ENCODE measurements at regions not wholly inside any gene's neighbourhood (a gene's known extent, or its start where the extent isn't known, plus 50 kb on each side); places are given as distances from the start of the nearest gene placed in this dataset.
"Not testable (repeated sequence)": the region's sequence is repeated elsewhere in the genome, so short reads cannot be mapped to it uniquely, and the experiment has no call there.

DNA sequence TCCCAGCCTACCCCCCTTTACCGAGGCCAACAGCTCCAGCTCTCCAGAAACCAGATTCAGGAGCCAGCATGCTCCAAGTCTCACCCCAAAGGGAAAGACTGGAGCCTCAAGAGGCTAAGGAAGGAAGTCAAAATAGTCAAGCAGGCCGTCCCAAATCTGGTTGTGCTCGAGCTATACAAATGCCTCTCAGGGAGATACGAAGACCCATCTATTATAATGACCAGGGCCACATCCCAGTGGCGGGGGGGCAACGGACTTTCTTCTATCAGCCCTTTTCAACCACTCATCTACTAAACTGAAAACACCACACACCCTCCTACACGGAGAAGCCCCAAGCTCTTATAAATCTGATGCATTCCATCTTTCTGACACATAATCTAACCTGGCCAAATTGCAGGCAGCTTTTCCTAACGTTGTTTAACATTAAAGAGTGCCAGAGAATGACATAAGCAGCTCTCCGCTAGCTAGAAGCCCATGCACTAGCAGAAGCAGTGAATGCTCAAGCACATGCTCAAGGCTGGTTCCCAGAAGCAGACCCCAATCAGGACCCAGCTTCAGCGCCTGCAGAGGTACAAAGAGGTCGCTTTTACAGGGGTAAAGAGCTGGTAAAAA lies 104.6 kb upstream of the ZNF98 start:
- intact Hi-C loops (cut with micrococcal nuclease; ENCODE audit: unreplicated experiment) = no loop called here
- H3K9me3 Mint-ChIP-seq (ENCODE audit: unreplicated experiment) = peaks cover 28% of the 10 kb centered on the region
- no peaks in the 10 kb centered on the region for H3K4me1 Mint-ChIP-seq (ENCODE audit: low read depth, unreplicated experiment)
- H3K27me3 Mint-ChIP-seq (ENCODE audit: insufficient read depth, unreplicated experiment) = no peaks in the 10 kb centered on the region
- TF ChIP-seq, protein P1, sequence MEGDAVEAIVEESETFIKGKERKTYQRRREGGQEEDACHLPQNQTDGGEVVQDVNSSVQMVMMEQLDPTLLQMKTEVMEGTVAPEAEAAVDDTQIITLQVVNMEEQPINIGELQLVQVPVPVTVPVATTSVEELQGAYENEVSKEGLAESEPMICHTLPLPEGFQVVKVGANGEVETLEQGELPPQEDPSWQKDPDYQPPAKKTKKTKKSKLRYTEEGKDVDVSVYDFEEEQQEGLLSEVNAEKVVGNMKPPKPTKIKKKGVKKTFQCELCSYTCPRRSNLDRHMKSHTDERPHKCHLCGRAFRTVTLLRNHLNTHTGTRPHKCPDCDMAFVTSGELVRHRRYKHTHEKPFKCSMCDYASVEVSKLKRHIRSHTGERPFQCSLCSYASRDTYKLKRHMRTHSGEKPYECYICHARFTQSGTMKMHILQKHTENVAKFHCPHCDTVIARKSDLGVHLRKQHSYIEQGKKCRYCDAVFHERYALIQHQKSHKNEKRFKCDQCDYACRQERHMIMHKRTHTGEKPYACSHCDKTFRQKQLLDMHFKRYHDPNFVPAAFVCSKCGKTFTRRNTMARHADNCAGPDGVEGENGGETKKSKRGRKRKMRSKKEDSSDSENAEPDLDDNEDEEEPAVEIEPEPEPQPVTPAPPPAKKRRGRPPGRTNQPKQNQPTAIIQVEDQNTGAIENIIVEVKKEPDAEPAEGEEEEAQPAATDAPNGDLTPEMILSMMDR (IDR thresholded peaks at IDR 0.05; ENCODE audit: insufficient read depth in 1 of 2, low read depth in 1 of 2, low read length in 1 of 2, severe bottlenecking in 1 of 2, unreplicated experiment in 1 of 2) = no peak
- ChIA-PET CTCF (no interaction called here), POLR2A (no interaction called here)
- no peak overlapping the region for H3K4me3 Mint-ChIP-seq (ENCODE audit: unreplicated experiment)
- no peaks in the 10 kb centered on the region for H3K27me3 ChIP-seq (replicated peaks; ENCODE audit: control insufficient read depth, insufficient read depth, low read length)
- BruUV-seq (replicated peaks) = no TSS peak
- H3K4me1 ChIP-seq = no peaks in the 10 kb centered on the region
- no peak overlapping the region for H3K4me3 ChIP-seq (ENCODE audit: low read depth, low read length)
- H3K27ac Mint-ChIP-seq (ENCODE audit: unreplicated experiment) = no peak overlapping the region
- no peaks in the 10 kb centered on the region for H3K9me3 ChIP-seq
- no peaks in the 10 kb centered on the region for H3K36me3 ChIP-seq (ENCODE audit: control insufficient read depth, insufficient read depth, low read length)
- DNase-seq = no peak
- no peaks in the 10 kb centered on the region for H3K36me3 Mint-ChIP-seq (ENCODE audit: insufficient read depth, unreplicated experiment)

- H3K4me1 Mint-ChIP-seq (ENCODE audit: low read depth, unreplicated experiment) = no peaks in the 10 kb centered on the region
- peaks cover 43% of the 10 kb centered on the region for H3K9me3 Mint-ChIP-seq (ENCODE audit: unreplicated experiment)
- CTCF ChIA-PET = no interaction called here
- Histone ChIP-seq H3K27me3 (replicated peaks; ENCODE audit: control insufficient read depth, insufficient read depth, low read length) (no peaks in the 10 kb centered on the region), H3K4me3 (ENCODE audit: low read depth, low read length) (no peak overlapping the region), H3K36me3 (ENCODE audit: control insufficient read depth, insufficient read depth, low read length) (no peaks in the 10 kb centered on the region), H3K4me1 (no peaks in the 10 kb centered on the region), H3K9me3 (no peaks in the 10 kb centered on the region)
- TF ChIP-seq, protein P1 (IDR thresholded peaks at IDR 0.05; ENCODE audit: insufficient read depth in 1 of 2, low read depth in 1 of 2, low read length in 1 of 2, severe bottlenecking in 1 of 2, unreplicated experiment in 1 of 2) = no peak
- H3K27ac Mint-ChIP-seq (ENCODE audit: unreplicated experiment) = no peak overlapping the region
- POLR2A ChIA-PET = no interaction called here
- H3K27me3 Mint-ChIP-seq (ENCODE audit: insufficient read depth, unreplicated experiment) = no peaks in the 10 kb centered on the region
- H3K36me3 Mint-ChIP-seq (ENCODE audit: insufficient read depth, unreplicated experiment) = peaks cover 5% of the 10 kb centered on the region
- BruUV-seq (replicated peaks) = no TSS peak
- no peak for DNase-seq
- intact Hi-C loops (cut with micrococcal nuclease; ENCODE audit: unreplicated experiment) = no loop called here
- no peak overlapping the region for H3K4me3 Mint-ChIP-seq (ENCODE audit: unreplicated experiment)
These were observed 101.8 kb upstream of the ZNF98 start for GRCh38 chr19:22523940-22524339.

- CTCF ChIA-PET; H3K4me3 ChIP-seq (ENCODE audit: low read depth, low read length); H3K36me3 Mint-ChIP-seq (ENCODE audit: insufficient read depth, unreplicated experiment); H3K9me3 ChIP-seq; DNase-seq; BruUV-seq (replicated peaks); H3K27me3 ChIP-seq (replicated peaks; ENCODE audit: control insufficient read depth, insufficient read depth, low read length); H3K27ac Mint-ChIP-seq (ENCODE audit: unreplicated experiment); H3K36me3 ChIP-seq (ENCODE audit: control insufficient read depth, insufficient read depth, low read length); POLR2A ChIA-PET; H3K4me3 Mint-ChIP-seq (ENCODE audit: unreplicated experiment); H3K4me1 ChIP-seq; H3K27me3 Mint-ChIP-seq (ENCODE audit: insufficient read depth, unreplicated experiment); H3K4me1 Mint-ChIP-seq (ENCODE audit: low read depth, unreplicated experiment); intact Hi-C loops (cut with micrococcal nuclease; ENCODE audit: unreplicated experiment): not testable (repeated sequence)
- peaks cover 29% of the 10 kb centered on the region for H3K9me3 Mint-ChIP-seq (ENCODE audit: unreplicated experiment)
These were observed 97.4 kb upstream of the ZNF98 start for GRCh38 chr19:22519562-22519961.

DNA sequence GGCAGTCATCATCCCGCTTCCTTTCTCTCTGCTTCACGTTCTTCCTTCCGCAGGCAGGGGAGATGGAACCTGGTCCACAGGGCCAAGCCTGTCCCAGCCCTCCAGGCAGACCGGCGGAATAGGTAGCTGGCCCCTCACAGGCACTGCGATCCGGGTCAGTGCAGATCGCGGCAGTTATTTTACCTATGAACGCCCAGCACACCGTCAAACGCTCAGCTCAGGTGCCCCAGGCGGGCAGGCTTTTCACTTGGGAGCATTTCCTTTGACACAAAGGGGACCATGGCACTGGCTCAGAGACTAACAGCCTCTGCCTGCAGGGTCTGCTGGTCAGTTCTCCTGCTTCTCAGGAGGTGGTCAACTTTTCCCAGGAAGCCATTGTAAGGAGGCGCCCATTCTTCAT lies 97.0 kb upstream of the ZNF98 start:
- ChIA-PET POLR2A (no interaction called here), CTCF (no interaction called here)
- no peak overlapping the region for H3K4me3 ChIP-seq (ENCODE audit: low read depth, low read length)
- peaks cover 29% of the 10 kb centered on the region for H3K9me3 Mint-ChIP-seq (ENCODE audit: unreplicated experiment)
- no peaks in the 10 kb centered on the region for H3K27me3 ChIP-seq (replicated peaks; ENCODE audit: control insufficient read depth, insufficient read depth, low read length)
- no peak overlapping the region for H3K27ac Mint-ChIP-seq (ENCODE audit: unreplicated experiment)
- peaks cover 5% of the 10 kb centered on the region for H3K36me3 Mint-ChIP-seq (ENCODE audit: insufficient read depth, unreplicated experiment)
- no peak overlapping the region for H3K4me3 Mint-ChIP-seq (ENCODE audit: unreplicated experiment)
- BruUV-seq (replicated peaks) = no TSS peak
- no peak for DNase-seq
- intact Hi-C loops (cut with micrococcal nuclease; ENCODE audit: unreplicated experiment) = no loop called here
- no peaks in the 10 kb centered on the region for H3K36me3 ChIP-seq (ENCODE audit: control insufficient read depth, insufficient read depth, low read length)
- TF ChIP-seq, protein P1 (IDR thresholded peaks at IDR 0.05; ENCODE audit: insufficient read depth in 1 of 2, low read depth in 1 of 2, low read length in 1 of 2, severe bottlenecking in 1 of 2, unreplicated experiment in 1 of 2) = no peak
- H3K9me3 ChIP-seq = no peaks in the 10 kb centered on the region
- H3K27me3 Mint-ChIP-seq (ENCODE audit: insufficient read depth, unreplicated experiment) = no peaks in the 10 kb centered on the region
- no peaks in the 10 kb centered on the region for H3K4me1 ChIP-seq
- no peaks in the 10 kb centered on the region for H3K4me1 Mint-ChIP-seq (ENCODE audit: low read depth, unreplicated experiment)
